ENCODE measurements at regions not wholly inside any gene's neighbourhood (a gene's known extent, or its start where the extent isn't known, plus 50 kb on each side); places are given as distances from the start of the nearest gene placed in this dataset.

- TF ChIP-seq POLR2A (IDR thresholded peaks at IDR 0.05) (no peak), CTCF (IDR thresholded peaks at IDR 0.05) (no peak)
Measured at GRCh38 chr18:65975536-65975935, 224.7 kb downstream of the CDH7 start.
